MM.1S (cell line): ENCODE measurements at regions not wholly inside any gene's neighbourhood (a gene's known extent, or its start where the extent isn't known, plus 50 kb on each side); places are given as distances from the start of the nearest gene placed in this dataset.
"Not testable (repeated sequence)": the region's sequence is repeated elsewhere in the genome, so short reads cannot be mapped to it uniquely, and the experiment has no call there.

Source experiments
- CTCF ChIP-seq: fragments of 300-600 bp; sonication (generic); IDR thresholded peaks from 2 replicates; pipeline ENCODE4 v1.5.1; 2016; ENCODE audit warnings: antibody characterized with exemption, low read length, mixed read lengths
- EZH2 ChIP-seq: fragments of 300-600 bp; sonication (generic); optimal IDR thresholded peaks from 2 replicates; pipeline ENCODE3; 2017; ENCODE audit warnings: low read depth, mild to moderate bottlenecking, antibody characterized with exemption, low read length, mixed read lengths
- EZH2phosphoT487 ChIP-seq: fragments of 300-600 bp; sonication (generic); IDR thresholded peaks from 2 replicates; pipeline ENCODE4 v1.6.1; 2018; ENCODE audit warnings: antibody characterized with exemption, low read length

- not testable (repeated sequence) for TF ChIP-seq CTCF, EZH2, EZH2phosphoT487
Observed at GRCh38 chr22:15777557-15777956, 87.7 kb downstream of the POTEH start.
